IPS-18a (cell line): ENCODE measurements at regions not wholly inside any gene's neighbourhood (a gene's known extent, or its start where the extent isn't known, plus 50 kb on each side); places are given as distances from the start of the nearest gene placed in this dataset.
A peak's percentile ranks its signal among the peaks of the same experiment; 100 is the strongest.

Source experiments
- H3K27ac ChIP-seq: one replicate; pipeline ENCODE4 v1.5.1; 2013; ENCODE audit warnings: low read length
- H3K27me3 ChIP-seq: one replicate; pipeline ENCODE4 v1.6.1; 2013; ENCODE audit warnings: mild to moderate bottlenecking, low read length; ENCODE audit not compliant: control insufficient read depth, insufficient read depth
- H3K36me3 ChIP-seq: one replicate; pipeline ENCODE4 v1.6.1; 2013; ENCODE audit warnings: low read depth, low read length; ENCODE audit not compliant: control insufficient read depth
- H3K4me1 ChIP-seq: one replicate; pipeline ENCODE4 v1.6.1; 2013; ENCODE audit warnings: low read depth, low read length; ENCODE audit not compliant: control insufficient read depth
- H3K4me3 ChIP-seq: one replicate; pipeline ENCODE4 v1.5.1; 2013; ENCODE audit warnings: low read length
- H3K9ac ChIP-seq: one replicate; pipeline ENCODE4 v1.6.1; 2013; ENCODE audit warnings: mild to moderate bottlenecking, low read length, moderate library complexity
- H3K9me3 ChIP-seq: one replicate; pipeline ENCODE4 v1.6.1; 2013; ENCODE audit warnings: low read depth, low read length; ENCODE audit not compliant: control insufficient read depth

DNA sequence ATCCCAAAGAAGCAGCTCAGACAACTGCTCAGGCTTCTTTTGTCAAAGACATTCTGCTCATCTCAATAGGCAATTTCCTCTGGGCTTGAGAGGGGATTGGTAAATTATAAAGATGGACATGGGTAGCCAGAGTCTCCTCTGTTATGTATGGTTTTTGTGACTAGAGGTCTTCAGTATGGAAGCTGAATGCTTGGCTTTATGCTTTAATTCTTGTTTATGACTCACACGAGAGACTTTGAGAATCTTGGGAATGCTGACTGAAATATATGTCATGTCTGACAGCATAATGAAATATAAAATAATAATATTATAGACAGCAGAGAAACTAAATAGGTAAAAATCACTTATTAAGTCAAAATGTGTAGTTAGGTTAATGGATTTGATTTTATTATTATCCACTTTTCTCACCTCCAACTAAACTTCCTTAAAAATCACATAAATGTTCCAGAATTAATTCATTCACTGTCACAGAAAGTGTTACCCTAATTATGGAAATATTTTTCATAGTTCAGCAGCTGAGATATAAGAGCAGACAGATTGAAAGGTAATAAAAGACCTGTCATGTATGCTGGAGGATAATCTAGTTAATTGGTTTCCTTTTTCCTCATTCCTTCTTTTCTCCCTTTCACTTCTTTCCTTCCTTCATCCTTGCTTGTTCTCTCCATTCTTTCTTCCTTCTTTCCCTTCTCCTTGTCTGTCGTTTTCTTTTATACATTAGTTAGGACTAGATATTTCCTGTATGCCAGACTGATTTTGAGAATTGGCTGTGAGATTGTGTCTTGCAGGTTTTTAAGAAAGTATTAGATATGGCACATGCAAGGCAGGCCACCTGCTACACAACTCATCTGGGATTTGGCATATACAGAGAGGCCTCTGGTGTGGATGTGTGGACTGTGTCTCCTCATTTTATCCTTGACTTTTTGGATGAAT lies 1866.1 kb upstream of the NUDT12 start:
- no peaks in the 10 kb centered on the region for H3K27me3 ChIP-seq
- H3K9ac ChIP-seq: no peak overlapping the region
- H3K36me3 ChIP-seq: no peaks in the 10 kb centered on the region
- no peaks in the 10 kb centered on the region for H3K9me3 ChIP-seq
- H3K4me1 ChIP-seq: peaks cover 3% of the 10 kb centered on the region
- no peak overlapping the region for H3K27ac ChIP-seq
- H3K4me3 ChIP-seq: no peak overlapping the region

DNA sequence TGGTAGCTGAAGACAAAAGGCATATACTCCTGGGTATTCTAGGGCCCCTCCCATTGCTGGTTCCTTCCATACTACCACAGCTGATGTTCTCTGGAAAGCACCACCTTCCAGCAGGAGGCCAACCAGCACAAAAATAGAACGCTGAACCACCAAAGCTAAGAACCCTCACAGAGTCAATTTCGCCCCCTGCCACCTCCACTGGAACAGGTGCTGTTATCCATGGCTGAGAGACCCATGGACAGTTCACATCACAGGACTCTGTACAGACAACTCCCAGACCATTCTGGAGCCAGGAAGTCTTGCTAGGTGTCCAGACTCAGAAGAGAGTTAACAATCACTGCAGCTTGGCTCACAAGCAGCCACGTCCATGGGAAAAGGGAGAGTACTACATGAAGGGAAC lies 1851.5 kb upstream of the NUDT12 start:
- H3K4me3 ChIP-seq: no peak overlapping the region
- no peak overlapping the region for H3K27ac ChIP-seq
- no peaks in the 10 kb centered on the region for H3K4me1 ChIP-seq
- no peaks in the 10 kb centered on the region for H3K36me3 ChIP-seq
- H3K9me3 ChIP-seq: peaks cover 6% of the 10 kb centered on the region
- H3K9ac ChIP-seq: no peak overlapping the region
- H3K27me3 ChIP-seq: no peaks in the 10 kb centered on the region

DNA sequence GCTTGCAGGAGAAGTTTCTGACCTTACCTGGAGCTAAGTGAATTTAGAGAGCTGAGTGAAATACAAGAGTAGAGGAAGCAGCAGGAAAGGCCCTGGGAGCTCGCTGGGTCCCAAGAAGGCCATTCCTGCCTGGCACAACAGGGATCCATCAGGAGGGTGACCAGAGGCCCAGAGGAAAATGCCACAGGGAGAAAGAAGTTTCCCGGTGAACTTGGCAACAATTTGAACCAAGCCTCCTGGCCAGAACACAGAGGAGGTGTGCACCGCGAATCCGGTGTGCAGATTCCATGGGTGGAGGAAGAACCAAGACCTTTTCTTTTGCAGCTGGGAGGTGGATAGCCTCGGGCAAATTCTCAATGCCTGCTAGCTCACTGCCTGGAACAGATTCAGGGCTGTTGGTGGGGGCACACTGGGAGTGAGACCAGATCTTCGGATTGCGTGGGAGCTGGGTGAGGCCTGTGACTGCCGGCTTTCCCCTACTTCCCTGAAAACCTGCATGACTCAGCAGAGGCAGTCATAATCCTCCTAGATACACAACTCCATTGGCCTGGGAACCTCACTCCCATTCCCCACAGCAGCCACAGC lies 1850.9 kb upstream of the NUDT12 start:
- Histone ChIP-seq H3K27ac (no peak overlapping the region), H3K4me3 (no peak overlapping the region), H3K4me1 (no peaks in the 10 kb centered on the region), H3K27me3 (no peaks in the 10 kb centered on the region), H3K36me3 (no peaks in the 10 kb centered on the region), H3K9ac (no peak overlapping the region), H3K9me3 (peaks cover 3% of the 10 kb centered on the region)

DNA sequence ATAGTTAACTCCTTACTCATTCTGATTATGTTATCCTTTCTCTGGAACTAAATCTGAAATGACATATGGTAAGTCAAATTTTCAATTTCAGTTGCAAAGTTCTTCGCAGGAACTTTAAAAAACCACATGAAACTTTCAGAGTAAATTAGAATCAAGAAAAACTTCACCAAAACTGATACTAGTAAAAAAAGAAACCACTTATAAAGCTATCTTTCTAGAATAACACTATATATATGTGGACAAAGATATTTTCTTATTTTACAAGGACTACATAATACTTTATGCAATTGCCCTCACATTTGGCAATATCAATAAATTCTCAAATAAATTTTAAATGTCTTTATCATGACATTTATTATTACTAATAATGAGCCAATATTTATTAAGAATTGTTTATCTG lies 1847.1 kb upstream of the NUDT12 start:
- no peak overlapping the region for H3K27ac ChIP-seq
- H3K36me3 ChIP-seq: no peaks in the 10 kb centered on the region
- H3K4me3 ChIP-seq: no peak overlapping the region
- no peaks in the 10 kb centered on the region for H3K27me3 ChIP-seq
- H3K4me1 ChIP-seq: peaks cover 10% of the 10 kb centered on the region
- H3K9me3 ChIP-seq: no peaks in the 10 kb centered on the region
- H3K9ac ChIP-seq: no peak overlapping the region

DNA sequence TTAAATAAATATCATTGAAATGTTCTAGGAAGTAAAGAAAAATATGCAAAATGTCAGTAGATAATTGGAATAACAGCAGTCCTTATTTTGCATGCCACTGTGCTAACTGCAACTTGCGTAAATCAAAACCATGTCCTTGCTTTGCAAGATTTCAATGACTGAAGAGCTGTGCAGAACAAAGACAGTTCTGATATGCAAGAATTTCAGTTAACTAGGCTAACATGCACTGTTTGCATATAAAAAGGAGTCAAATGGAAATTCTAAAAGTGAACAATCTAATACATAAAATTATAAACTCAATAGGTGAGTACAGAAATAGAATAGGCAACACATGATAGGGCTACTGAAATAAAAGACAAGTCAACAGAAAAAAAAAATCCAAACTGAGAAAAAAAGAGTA lies 1844.6 kb upstream of the NUDT12 start:
- Histone ChIP-seq H3K4me1 (peaks cover 10% of the 10 kb centered on the region), H3K9ac (no peak overlapping the region), H3K9me3 (no peaks in the 10 kb centered on the region), H3K27ac (no peak overlapping the region), H3K27me3 (no peaks in the 10 kb centered on the region), H3K36me3 (no peaks in the 10 kb centered on the region), H3K4me3 (peak overlapping the region; percentile 6)

DNA sequence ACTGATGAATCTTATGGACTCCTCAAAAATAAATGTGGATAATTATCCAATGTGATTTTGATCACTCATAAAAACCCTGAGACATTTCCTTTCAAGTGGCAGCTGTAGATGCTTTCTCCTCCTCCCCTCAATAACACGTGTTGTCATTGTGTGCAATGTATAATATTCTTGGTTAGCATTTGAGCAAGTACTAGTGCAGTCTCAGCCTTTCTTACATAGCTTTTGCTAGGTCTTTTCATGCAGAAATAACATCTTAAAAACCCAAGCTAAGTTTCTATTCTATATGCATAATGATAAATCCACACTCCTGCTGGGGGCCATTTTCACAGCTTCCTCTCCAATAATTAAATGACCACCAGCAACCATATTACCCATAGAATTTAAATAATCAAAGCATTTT lies 1835.2 kb upstream of the NUDT12 start:
- Histone ChIP-seq H3K9me3 (no peaks in the 10 kb centered on the region), H3K27ac (no peak overlapping the region), H3K36me3 (no peaks in the 10 kb centered on the region), H3K27me3 (no peaks in the 10 kb centered on the region), H3K4me3 (no peak overlapping the region), H3K9ac (no peak overlapping the region), H3K4me1 (no peaks in the 10 kb centered on the region)

DNA sequence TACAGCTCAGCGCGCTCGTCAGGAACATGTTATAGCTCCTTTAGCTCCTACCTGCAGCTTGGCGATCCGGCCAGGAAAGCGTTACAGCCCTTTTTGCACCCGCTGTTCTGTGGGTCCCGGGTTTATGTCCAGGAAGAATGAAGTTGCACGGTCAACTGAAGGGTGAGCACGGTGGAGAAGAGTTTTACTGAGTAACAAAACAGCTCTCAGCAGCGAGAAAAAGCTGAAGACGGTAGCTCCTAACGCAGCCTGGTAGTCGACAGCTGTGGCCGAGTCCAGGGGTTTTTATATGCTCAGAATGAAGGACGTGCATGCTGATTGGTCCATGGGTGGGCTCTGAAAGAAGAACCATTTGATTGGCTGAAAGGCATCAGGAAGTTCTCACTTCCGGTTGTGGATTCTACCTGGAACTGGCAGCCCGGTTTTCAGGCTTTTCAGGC lies 1830.1 kb upstream of the NUDT12 start:
- Histone ChIP-seq H3K4me3 (no peak overlapping the region), H3K4me1 (no peaks in the 10 kb centered on the region), H3K27ac (no peak overlapping the region), H3K9ac (no peak overlapping the region), H3K36me3 (no peaks in the 10 kb centered on the region), H3K27me3 (no peaks in the 10 kb centered on the region), H3K9me3 (no peaks in the 10 kb centered on the region)

DNA sequence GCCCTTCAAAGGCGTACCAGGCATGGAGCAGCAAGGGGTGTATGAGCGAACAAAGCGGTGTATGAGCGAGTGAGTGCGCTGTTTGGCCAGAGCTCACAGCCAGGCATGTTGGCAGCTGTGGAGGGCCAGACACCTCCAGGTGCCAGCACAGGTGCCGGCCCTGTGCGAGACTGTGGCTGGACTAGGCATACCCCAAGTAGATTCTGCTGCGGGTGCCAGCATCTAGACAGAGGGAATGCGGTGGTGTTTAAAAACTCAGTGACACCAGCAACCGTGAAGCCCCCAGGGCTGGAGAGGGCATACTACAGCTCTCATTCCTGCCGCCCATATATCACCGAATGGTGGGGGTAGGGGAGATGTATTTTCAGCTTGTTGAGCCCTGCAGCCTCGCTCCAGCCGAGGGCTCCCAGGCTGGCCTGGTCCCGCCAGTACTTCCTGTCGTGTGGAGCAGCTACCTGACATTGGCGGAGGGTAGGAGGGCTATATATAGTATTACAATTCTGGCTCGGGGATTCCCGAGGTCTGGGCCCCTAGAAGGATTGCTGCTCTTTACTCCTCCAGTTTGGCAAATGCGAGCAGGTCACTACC lies 1829.6 kb upstream of the NUDT12 start:
- no peaks in the 10 kb centered on the region for H3K9me3 ChIP-seq
- H3K27me3 ChIP-seq: no peaks in the 10 kb centered on the region
- no peak overlapping the region for H3K4me3 ChIP-seq
- no peaks in the 10 kb centered on the region for H3K36me3 ChIP-seq
- H3K27ac ChIP-seq: no peak overlapping the region
- no peaks in the 10 kb centered on the region for H3K4me1 ChIP-seq
- no peak overlapping the region for H3K9ac ChIP-seq

DNA sequence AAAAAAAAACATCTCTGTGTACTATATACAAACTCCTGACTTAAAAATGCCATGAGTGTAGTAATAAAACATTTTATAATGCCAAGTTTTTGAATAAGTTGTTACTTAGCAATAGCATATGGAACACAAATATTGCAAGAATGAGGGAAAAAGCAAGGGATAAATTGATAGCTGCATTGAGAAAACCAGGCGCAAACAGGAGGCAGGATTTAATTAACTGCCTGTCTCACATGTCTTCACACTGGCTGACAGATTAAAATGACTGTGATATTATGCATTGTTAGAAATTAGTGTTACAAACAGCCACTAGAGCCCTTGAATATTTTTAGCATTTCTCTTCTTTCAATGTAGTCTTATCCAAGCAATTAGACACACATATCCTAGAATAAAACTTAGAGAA lies 1817.5 kb upstream of the NUDT12 start:
- no peaks in the 10 kb centered on the region for H3K9me3 ChIP-seq
- H3K4me3 ChIP-seq: no peak overlapping the region
- H3K27me3 ChIP-seq: no peaks in the 10 kb centered on the region
- H3K9ac ChIP-seq: no peak overlapping the region
- no peaks in the 10 kb centered on the region for H3K4me1 ChIP-seq
- H3K27ac ChIP-seq: no peak overlapping the region
- H3K36me3 ChIP-seq: no peaks in the 10 kb centered on the region

DNA sequence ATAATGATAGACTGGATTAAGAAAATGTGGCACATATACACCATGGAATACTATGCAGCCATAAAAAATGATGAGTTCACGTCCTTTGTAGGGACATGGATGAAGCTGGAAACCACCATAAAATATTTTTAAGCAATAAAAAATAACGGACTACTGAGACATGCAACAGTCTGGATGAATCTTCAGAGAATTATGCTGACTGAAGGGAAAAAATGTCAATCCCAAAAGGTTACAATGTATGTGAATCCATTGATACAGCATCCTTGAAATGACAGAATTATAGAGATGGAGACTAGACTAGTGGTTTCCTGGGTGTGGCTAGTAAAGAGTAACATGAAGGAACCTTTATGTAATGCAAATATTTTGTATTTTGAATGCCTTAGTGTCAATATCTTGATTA lies 1808.6 kb upstream of the NUDT12 start:
- Histone ChIP-seq H3K4me1 (no peaks in the 10 kb centered on the region), H3K4me3 (no peak overlapping the region), H3K9ac (no peak overlapping the region), H3K27me3 (no peaks in the 10 kb centered on the region), H3K36me3 (no peaks in the 10 kb centered on the region), H3K27ac (no peak overlapping the region), H3K9me3 (no peaks in the 10 kb centered on the region)

DNA sequence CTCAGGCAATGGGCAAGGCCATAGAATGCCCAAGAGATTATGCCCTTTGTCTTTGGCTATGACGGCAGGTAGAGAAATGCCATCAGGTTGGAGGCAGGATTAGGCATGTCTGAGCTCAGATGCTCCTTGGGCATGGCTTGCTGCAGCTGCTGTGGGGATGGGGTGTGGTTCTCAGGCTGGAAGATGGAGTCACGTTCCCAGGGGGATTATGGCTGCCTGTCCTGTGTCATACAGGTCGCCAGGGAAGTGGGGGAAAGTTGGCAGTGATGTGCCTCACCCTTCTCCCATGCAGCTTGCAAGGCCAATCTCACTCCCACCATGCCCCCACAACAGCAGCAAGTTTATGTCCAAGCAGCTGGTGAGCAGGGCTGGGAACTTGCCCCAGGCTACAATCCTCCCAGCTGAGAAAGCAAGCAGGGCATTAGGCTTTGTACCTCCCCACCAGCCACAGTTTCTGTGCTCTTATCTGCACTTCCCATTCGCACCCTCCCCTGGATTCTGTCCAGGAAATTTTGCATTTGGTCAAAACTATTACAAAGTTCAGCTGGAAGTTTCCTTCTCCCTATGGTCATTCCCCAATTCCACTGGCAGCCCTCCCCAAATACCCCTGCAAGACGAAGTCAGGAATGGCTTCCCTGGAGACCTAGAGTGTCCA lies 1788.0 kb upstream of the NUDT12 start:
- no peaks in the 10 kb centered on the region for H3K9me3 ChIP-seq
- H3K27me3 ChIP-seq: no peaks in the 10 kb centered on the region
- H3K4me3 ChIP-seq: no peak overlapping the region
- H3K36me3 ChIP-seq: no peaks in the 10 kb centered on the region
- H3K4me1 ChIP-seq: no peaks in the 10 kb centered on the region
- no peak overlapping the region for H3K9ac ChIP-seq
- no peak overlapping the region for H3K27ac ChIP-seq
